H9 (cell line): ENCODE measurements at regions not wholly inside any gene's neighbourhood (a gene's known extent, or its start where the extent isn't known, plus 50 kb on each side); places are given as distances from the start of the nearest gene placed in this dataset.

Source experiments
- DNase-seq: peaks from one replicate; pipeline ENCODE4 v3.0.0-alpha.2; 2017
- H2AFZ ChIP-seq: one replicate; pipeline ENCODE4 v1.6.1; 2013; ENCODE audit warnings: mild to moderate bottlenecking, low read length, control low read depth, moderate library complexity
- H2AK5ac ChIP-seq: 2 replicates; pipeline ENCODE4 v1.6.1; 2013; ENCODE audit warnings: low read length, control low read depth, mixed read lengths; ENCODE audit not compliant: insufficient read length
- H2BK120ac ChIP-seq: one replicate; pipeline ENCODE4 v1.6.1; 2013; ENCODE audit warnings: low read depth, mild to moderate bottlenecking, low read length, control low read depth, inconsistent platforms; ENCODE audit not compliant: poor library complexity, severe bottlenecking
- H2BK12ac ChIP-seq: 2 replicates; pipeline ENCODE4 v1.6.1; 2013; ENCODE audit warnings: low read length, control low read depth, mixed read lengths, low read depth; ENCODE audit not compliant: insufficient read length
- H2BK15ac ChIP-seq: 2 replicates; pipeline ENCODE4 v1.6.1; 2013; ENCODE audit warnings: low read depth, low read length, control low read depth
- H2BK20ac ChIP-seq: one replicate; pipeline ENCODE4 v1.6.1; 2013; ENCODE audit warnings: low read depth, mild to moderate bottlenecking, low read length, control low read depth, inconsistent platforms; ENCODE audit not compliant: poor library complexity, severe bottlenecking
- H2BK5ac ChIP-seq: 2 replicates; pipeline ENCODE4 v1.6.1; 2013; ENCODE audit warnings: low read length, control low read depth, mixed read lengths; ENCODE audit not compliant: insufficient read length
- H3K14ac ChIP-seq: 2 replicates; pipeline ENCODE4 v1.6.1; 2013; ENCODE audit warnings: low read length, control low read depth; ENCODE audit not compliant: insufficient read depth
- H3K18ac ChIP-seq: 2 replicates; pipeline ENCODE4 v1.6.1; 2013; ENCODE audit warnings: low read depth, mild to moderate bottlenecking, mixed read lengths, low read length, control low read depth; ENCODE audit not compliant: insufficient read length
- H3K23ac ChIP-seq: 2 replicates; pipeline ENCODE4 v1.6.1; 2013; ENCODE audit warnings: low read length, control low read depth, mixed read lengths, low read depth; ENCODE audit not compliant: insufficient read length
- H3K23me2 ChIP-seq: 2 replicates; pipeline ENCODE4 v1.6.1; 2013; ENCODE audit warnings: low read depth, mild to moderate bottlenecking, mixed read lengths, low read length, control low read depth; ENCODE audit not compliant: insufficient read length, poor library complexity, severe bottlenecking
- H3K27ac ChIP-seq: 2 replicates; pipeline ENCODE4 v1.5.1; 2013; ENCODE audit warnings: low read length, control low read depth, mixed read lengths, low read depth; ENCODE audit not compliant: insufficient read length
- H3K27me3 ChIP-seq: 2 replicates; pipeline ENCODE4 v1.6.1; 2013; ENCODE audit warnings: low read length, control low read depth, inconsistent platforms; ENCODE audit not compliant: insufficient read depth
- H3K4ac ChIP-seq: 2 replicates; pipeline ENCODE4 v1.6.1; 2013; ENCODE audit warnings: low read depth, mild to moderate bottlenecking, control low read depth, inconsistent platforms, low read length, moderate library complexity
- H3K4me1 ChIP-seq: 2 replicates; pipeline ENCODE4 v1.6.1; 2013; ENCODE audit warnings: low read length, control low read depth, inconsistent platforms; ENCODE audit not compliant: insufficient read depth
- H3K4me2 ChIP-seq: 2 replicates; pipeline ENCODE4 v1.6.1; 2013; ENCODE audit warnings: low read length, control low read depth, mixed read lengths; ENCODE audit not compliant: insufficient read length, insufficient read depth
- H3K56ac ChIP-seq: 2 replicates; pipeline ENCODE4 v1.6.1; 2013; ENCODE audit warnings: low read depth, mild to moderate bottlenecking, mixed read lengths, low read length, control low read depth; ENCODE audit not compliant: insufficient read length
- H3K79me1 ChIP-seq: 2 replicates; pipeline ENCODE4 v1.6.1; 2013; ENCODE audit warnings: low read depth, mild to moderate bottlenecking, moderate library complexity, low read length, control low read depth, inconsistent platforms; ENCODE audit not compliant: insufficient read depth, poor library complexity, severe bottlenecking
- H3K79me2 ChIP-seq: 2 replicates; pipeline ENCODE4 v1.6.1; 2013; ENCODE audit warnings: low read length, control low read depth, inconsistent platforms; ENCODE audit not compliant: insufficient read depth
- H3K9ac ChIP-seq: 2 replicates; pipeline ENCODE4 v1.6.1; 2013; ENCODE audit warnings: low read length, control low read depth, mixed read lengths; ENCODE audit not compliant: insufficient read length; ENCODE audit errors: extremely low read depth
- H3K9me3 ChIP-seq: one replicate; pipeline ENCODE4 v1.6.1; 2013; ENCODE audit warnings: low read depth, low read length, inconsistent platforms; ENCODE audit not compliant: control insufficient read depth
- H3T11ph ChIP-seq: one replicate; pipeline ENCODE4 v1.6.1; 2013; ENCODE audit warnings: mild to moderate bottlenecking, low read length, control low read depth, inconsistent platforms
- H4K20me1 ChIP-seq: one replicate; pipeline ENCODE4 v1.6.1; 2013; ENCODE audit not compliant: control insufficient read depth, insufficient read length, insufficient read depth
- H4K5ac ChIP-seq: 2 replicates; pipeline ENCODE4 v1.6.1; 2013; ENCODE audit warnings: low read depth, mild to moderate bottlenecking, mixed read lengths, low read length, control low read depth; ENCODE audit not compliant: insufficient read length
- H4K8ac ChIP-seq: replicated peaks from 2 replicates; pipeline ENCODE4 v1.6.1; 2013; ENCODE audit warnings: low read length, control low read depth, mixed read lengths, low read depth; ENCODE audit not compliant: insufficient read length
- H4K91ac ChIP-seq: 2 replicates; pipeline ENCODE4 v1.6.1; 2013; ENCODE audit warnings: low read depth, mild to moderate bottlenecking, moderate library complexity, mixed read lengths, low read length, control low read depth; ENCODE audit not compliant: insufficient read length
- H3K27ac Mint-ChIP-seq, 3 experiments: 2 replicates in 2 of 3; 3 replicates in 1 of 3; pipeline ENCODE4 v1.8.0; 2020 to 2021; ENCODE audit warnings: mixed read lengths in 3 of 3, mild to moderate bottlenecking in 1 of 3, moderate library complexity in 1 of 3
- H3K27me3 Mint-ChIP-seq: 2 replicates; pipeline ENCODE4 v1.8.0; 2021; ENCODE audit warnings: low read depth, mild to moderate bottlenecking, moderate library complexity, mixed read lengths
- H3K36me3 Mint-ChIP-seq, 3 experiments: 2 replicates in 2 of 3; 3 replicates in 1 of 3; pipeline ENCODE4 v1.8.0; 2020 to 2021; ENCODE audit warnings: low read depth in 3 of 3, mixed read lengths in 3 of 3; ENCODE audit not compliant: insufficient read depth in 1 of 3
- H3K4me1 Mint-ChIP-seq, 2 experiments: 2 replicates each; pipeline ENCODE4 v1.8.0; 2020; ENCODE audit warnings: mixed read lengths in 2 of 2
- H3K4me3 Mint-ChIP-seq, 2 experiments: 2 replicates in 1 of 2; 3 replicates in 1 of 2; pipeline ENCODE4 v1.8.0; 2020 to 2021; ENCODE audit warnings: mild to moderate bottlenecking in 2 of 2, mixed read lengths in 2 of 2, moderate library complexity in 1 of 2
- H3K9me3 Mint-ChIP-seq, 2 experiments: 2 replicates in 1 of 2; 3 replicates in 1 of 2; pipeline ENCODE4 v1.8.0; 2020; ENCODE audit warnings: mild to moderate bottlenecking in 2 of 2, mixed read lengths in 2 of 2, moderate library complexity in 1 of 2
- CTCF ChIP-seq: fragments of 200-600 bp; sonication (generic); conservative IDR thresholded peaks from 3 replicates; pipeline ENCODE4 v1.8.0; 2021; ENCODE audit warnings: antibody characterized with exemption, mild to moderate bottlenecking
- WGBS: extraction: QIAGEN DNeasy Blood & Tissue Kit; methylation state at CpG from one replicate; pipeline ENCODE4 v1.1.7; 2013; ENCODE audit warnings: missing lambda C conversion rate, low lambda C conversion rate, mixed read lengths; ENCODE audit not compliant: insufficient read length; ENCODE audit errors: extremely low coverage; 5-methylcytosine and 5-hydroxymethylcytosine counted together

GRCh38 chr1:59096501-59096900, 200.4 kb upstream of the FGGY start:
- Histone ChIP-seq H4K5ac (no peak overlapping the region), H4K91ac (no peak overlapping the region), H4K8ac (no peak overlapping the region), H2AFZ (no peak overlapping the region), H2BK15ac (no peak overlapping the region), H2BK12ac (no peak overlapping the region), H3K9ac (no peak overlapping the region), H3K14ac (no peak overlapping the region), H3K23ac (no peak overlapping the region), H3K23me2 (no peaks in the 10 kb centered on the region), H3K4me1 (no peaks in the 10 kb centered on the region), H4K20me1 (no peaks in the 10 kb centered on the region), H3T11ph (no peak overlapping the region), H2BK120ac (no peak overlapping the region), H3K79me2 (no peaks in the 10 kb centered on the region), H3K18ac (no peak overlapping the region), H3K9me3 (no peaks in the 10 kb centered on the region), H3K4ac (no peak overlapping the region), H3K27ac (no peak overlapping the region), H3K4me2 (no peak overlapping the region), H2BK20ac (no peak overlapping the region), H2BK5ac (no peak overlapping the region), H3K27me3 (no peaks in the 10 kb centered on the region), H2AK5ac (no peak overlapping the region), H3K79me1 (no peaks in the 10 kb centered on the region), H3K56ac (no peak overlapping the region)
- TF ChIP-seq CTCF: no peak
- Mint-ChIP-seq H3K36me3 (no peaks in the 10 kb centered on the region; a peak in 2 of 7 replicates), H3K4me1 (0 out of 4 replicates have a peak, but pooled peaks cover 0 to 1% of the 10 kb centered on the region in 2 experiments), H3K27ac (no peak overlapping the region; a peak in 1 of 7 replicates), H3K27me3 (no peaks in the 10 kb centered on the region; the same call in 1 of the 2 replicates), H3K4me3 (no peak overlapping the region), H3K9me3 (peaks cover 0 to under 1% of the 10 kb centered on the region in 2 experiments; a peak in 2 of 5 replicates)
- WGBS: no CpG with 5 or more reads among the region's 8 CpGs
- no peak for DNase-seq
